ENCODE measurements at regions not wholly inside any gene's neighbourhood (a gene's known extent, or its start where the extent isn't known, plus 50 kb on each side); places are given as distances from the start of the nearest gene placed in this dataset.

- no peak for DNase-seq (ENCODE audit: low read depth, low spot score)
Measured at GRCh38 chr22:27218012-27218920, 560.9 kb downstream of the MIAT start.

GRCh38 chr22:27219036-27219435 lies 561.6 kb downstream of the MIAT start:
- no peak for DNase-seq (ENCODE audit: low read depth, low spot score)

GRCh38 chr22:27220339-27220738 lies 563.0 kb downstream of the MIAT start:
- DNase-seq (ENCODE audit: low read depth, low spot score): no peak

- DNase-seq (ENCODE audit: low read depth, low spot score): no peak
Measured at GRCh38 chr22:27222178-27222577, 564.8 kb downstream of the MIAT start.

- no peak for DNase-seq (ENCODE audit: low read depth, low spot score)
Measured at GRCh38 chr22:27223317-27224177, 566.2 kb downstream of the MIAT start.

GRCh38 chr22:27224485-27225374 lies 567.3 kb downstream of the MIAT start:
- no peak for DNase-seq (ENCODE audit: low read depth, low spot score)

GRCh38 chr22:27226666-27227065 lies 569.3 kb downstream of the MIAT start:
- no peak for DNase-seq (ENCODE audit: low read depth, low spot score)

GRCh38 chr22:27228771-27229170 lies 571.4 kb downstream of the MIAT start:
- no peak for DNase-seq (ENCODE audit: low read depth, low spot score)

- DNase-seq (ENCODE audit: low read depth, low spot score): no peak
Measured at GRCh38 chr22:27230189-27230588, 571.4 kb downstream of the MN1 start.

- DNase-seq (ENCODE audit: low read depth, low spot score): no peak
Measured at GRCh38 chr22:27231266-27231665, 570.3 kb downstream of the MN1 start.

GRCh38 chr22:27232077-27232476 lies 569.5 kb downstream of the MN1 start:
- DNase-seq (ENCODE audit: low read depth, low spot score): no peak

GRCh38 chr22:27237080-27237741 lies 564.3 kb downstream of the MN1 start:
- no peak for DNase-seq (ENCODE audit: low read depth, low spot score)

- peak; percentile 91 for DNase-seq (ENCODE audit: low read depth, low spot score)
Measured at GRCh38 chr22:27238935-27239510, 562.5 kb downstream of the MN1 start.

GRCh38 chr22:27239520-27239919 lies 562.0 kb downstream of the MN1 start:
- no peak for DNase-seq (ENCODE audit: low read depth, low spot score)

- peak; percentile 32 for DNase-seq (ENCODE audit: low read depth, low spot score)
Measured at GRCh38 chr22:27240298-27241075, 561.1 kb downstream of the MN1 start.

- DNase-seq (ENCODE audit: low read depth, low spot score): peak; percentile 19
Measured at GRCh38 chr22:27241430-27242321, 559.9 kb downstream of the MN1 start.

- DNase-seq (ENCODE audit: low read depth, low spot score): no peak
Measured at GRCh38 chr22:27242474-27242873, 559.1 kb downstream of the MN1 start.

- DNase-seq (ENCODE audit: low read depth, low spot score): no peak
Measured at GRCh38 chr22:27242917-27243589, 558.5 kb downstream of the MN1 start.

All from pulmonary artery endothelial cell (primary cell).